GM19455 (cell line): ENCODE measurements at regions not wholly inside any gene's neighbourhood (a gene's known extent, or its start where the extent isn't known, plus 50 kb on each side); places are given as distances from the start of the nearest gene placed in this dataset.

ENCODE experiments used
- ATAC-seq: cut with Tn5 transposase; IDR thresholded peaks from one replicate; pipeline ENCODE4 v1.9.1; 2021; ENCODE audit not compliant: unreplicated experiment

GRCh38 chr3:72152551-72153476 lies 367.9 kb upstream of the PROK2 start:
- no peak for ATAC-seq

DNA sequence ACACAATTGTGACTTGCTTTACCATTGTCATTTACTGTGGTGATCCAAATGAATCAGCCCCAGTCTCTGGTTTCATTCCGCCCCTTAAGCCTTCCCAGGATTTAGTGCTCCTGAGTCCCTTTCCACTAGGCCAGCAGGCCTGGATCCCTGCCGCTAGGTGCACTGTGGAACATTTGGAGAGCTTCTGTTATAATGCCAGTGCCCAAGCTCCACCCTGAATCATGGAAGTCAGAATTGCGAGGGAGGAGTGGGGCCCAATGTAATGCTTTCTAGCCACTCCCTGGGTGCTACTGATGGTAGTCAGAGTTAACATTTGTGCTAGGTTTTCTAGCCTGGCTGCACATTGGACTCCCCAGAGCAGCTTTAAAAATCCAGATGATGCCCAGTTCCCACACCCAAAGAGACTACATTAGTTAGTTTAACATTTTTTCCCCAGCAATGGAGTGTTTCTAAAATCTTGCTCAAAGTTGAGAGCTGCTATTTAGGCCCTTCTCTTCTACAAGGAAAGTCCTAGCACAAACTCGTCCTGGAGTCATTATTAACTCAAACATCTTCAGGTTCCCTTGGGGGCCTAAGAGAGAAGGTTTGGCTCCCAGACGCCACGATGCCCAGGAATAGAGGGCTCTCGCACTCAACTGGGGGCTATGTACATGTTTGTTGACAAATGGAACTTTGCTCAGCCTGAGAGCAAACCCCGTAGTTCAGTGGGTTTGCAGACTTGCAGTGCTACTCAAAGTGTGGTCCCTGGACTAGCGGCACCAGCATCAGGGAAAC lies 366.7 kb upstream of the PROK2 start:
- no peak for ATAC-seq

DNA sequence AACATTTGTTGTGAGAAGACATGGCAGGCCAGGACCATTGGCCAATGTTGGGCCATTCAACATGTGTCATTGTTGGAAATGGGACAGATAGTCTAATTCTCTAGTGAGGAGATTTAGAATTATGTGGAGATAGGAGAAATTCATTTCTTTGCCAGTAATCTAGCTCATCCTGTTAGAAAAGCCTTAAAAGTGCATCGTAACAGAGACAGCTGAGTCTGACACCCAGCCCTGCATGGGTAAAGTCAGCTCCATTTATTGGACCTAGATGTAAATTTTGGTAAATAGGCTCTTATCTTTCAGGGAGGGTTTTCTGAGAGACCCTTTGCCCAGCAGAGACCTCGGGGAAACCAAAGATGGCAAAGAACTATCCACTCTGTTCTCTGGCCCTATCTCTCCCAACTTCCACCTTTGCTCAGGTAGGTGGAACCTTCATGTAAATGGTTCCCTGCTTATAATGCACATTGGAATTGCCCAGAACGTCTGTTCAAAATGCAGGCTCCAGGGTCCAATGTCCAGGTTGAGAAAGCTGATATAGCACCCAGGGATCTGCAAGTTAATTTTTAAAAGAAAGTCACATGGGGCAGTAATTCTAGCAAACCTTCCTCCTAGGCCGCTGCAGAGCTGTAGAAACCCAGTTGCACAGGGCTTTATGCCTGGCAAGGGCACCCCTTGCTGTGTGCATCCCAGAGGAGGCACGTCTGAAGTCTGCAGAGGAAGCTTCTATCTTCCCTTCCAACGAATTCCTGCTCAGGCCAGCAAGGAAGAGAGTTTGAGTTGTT lies 365.9 kb upstream of the PROK2 start:
- no peak for ATAC-seq

DNA sequence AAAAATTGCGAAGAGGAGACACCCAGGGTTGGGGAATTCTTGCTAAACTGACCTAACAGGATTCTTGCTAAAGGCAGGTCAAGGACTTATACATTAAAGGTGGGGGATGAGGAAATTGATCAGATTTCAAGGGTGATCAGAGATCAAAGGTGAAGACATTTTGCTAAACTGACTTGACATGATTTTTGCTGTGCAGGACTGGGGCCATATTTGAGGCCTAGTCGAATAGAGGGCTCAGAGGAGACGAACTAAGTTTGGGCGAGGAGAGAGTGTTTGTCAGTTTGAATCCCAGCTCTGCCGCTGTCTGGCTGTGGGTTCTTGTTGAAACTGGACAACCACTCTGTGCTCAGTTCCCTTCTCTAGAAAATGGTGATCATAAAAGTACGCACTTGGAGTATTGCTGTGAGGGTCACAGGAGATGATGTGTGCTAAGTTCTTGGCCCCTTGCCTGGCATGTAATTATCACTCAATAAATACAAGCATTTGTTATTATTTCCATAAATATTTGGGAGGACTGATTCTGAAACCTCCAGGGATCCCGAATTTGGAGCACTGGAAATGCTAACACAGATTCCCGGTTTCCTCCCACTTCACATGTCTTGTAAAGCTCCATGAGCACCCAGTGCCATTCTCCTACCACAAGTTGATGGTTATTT lies 364.8 kb upstream of the PROK2 start:
- ATAC-seq, result no peak

DNA sequence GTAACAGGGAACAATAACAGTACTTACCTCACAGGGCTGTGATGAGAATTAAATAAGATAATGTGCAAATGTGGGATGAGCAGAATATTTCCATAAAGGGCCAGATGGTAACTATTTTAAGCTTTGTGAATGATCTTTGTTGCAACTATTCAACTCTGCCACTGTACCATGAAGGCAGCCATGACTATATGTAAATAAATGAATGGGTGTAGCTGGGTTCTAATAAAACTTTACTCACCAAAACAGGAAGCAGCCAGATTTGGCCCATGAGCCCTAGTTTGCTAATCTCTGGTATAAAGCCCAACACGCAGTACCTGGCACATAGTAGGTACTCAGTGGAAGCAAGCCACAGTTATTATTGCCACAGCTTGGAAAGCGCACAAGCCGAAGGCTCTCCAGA lies 362.7 kb upstream of the PROK2 start:
- ATAC-seq, result no peak

GRCh38 chr3:72145506-72146380 lies 360.8 kb upstream of the PROK2 start:
- no peak for ATAC-seq

GRCh38 chr3:72144773-72145505 lies 360.0 kb upstream of the PROK2 start:
- ATAC-seq, result no peak

- no peak for ATAC-seq
These were observed 359.2 kb upstream of the PROK2 start for GRCh38 chr3:72143966-72144717.

DNA sequence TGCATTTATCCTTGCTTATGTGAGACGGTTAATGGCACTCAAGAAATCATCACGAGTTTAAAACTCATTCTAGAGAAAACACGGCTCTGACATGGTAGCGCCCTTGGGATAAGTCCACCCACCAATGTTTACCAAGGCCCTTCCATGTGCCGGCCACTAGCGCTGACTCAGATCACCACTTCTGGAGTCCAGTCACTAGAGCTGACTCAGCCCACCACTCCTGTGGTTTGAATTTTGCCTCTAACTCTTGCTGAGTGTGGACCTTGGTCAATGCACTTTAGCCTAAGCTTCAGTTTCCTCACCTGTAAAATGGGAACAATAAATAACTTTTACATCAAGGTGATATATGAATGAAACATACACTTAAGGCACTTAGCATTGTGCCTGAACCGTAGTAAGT lies 358.4 kb upstream of the PROK2 start:
- no peak for ATAC-seq

DNA sequence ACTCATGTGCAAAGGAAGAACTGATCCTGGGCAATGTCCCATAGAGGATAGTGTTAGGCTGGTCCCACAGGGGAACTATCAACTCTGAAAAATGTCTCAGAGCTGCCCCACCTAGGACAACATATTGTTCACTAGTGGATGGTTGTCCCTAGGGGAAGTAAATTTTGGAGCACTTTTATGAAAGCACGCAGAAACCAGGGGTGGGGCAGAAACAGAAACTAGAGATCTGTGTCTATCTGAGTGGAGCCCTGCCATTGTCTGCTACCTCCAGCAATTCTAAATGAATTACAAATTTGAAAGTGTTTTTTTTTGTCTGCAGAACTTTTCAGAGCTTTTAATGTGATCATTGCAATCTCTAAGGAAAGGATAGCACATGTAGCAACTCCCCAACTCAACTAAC lies 357.1 kb upstream of the PROK2 start:
- no peak for ATAC-seq

DNA sequence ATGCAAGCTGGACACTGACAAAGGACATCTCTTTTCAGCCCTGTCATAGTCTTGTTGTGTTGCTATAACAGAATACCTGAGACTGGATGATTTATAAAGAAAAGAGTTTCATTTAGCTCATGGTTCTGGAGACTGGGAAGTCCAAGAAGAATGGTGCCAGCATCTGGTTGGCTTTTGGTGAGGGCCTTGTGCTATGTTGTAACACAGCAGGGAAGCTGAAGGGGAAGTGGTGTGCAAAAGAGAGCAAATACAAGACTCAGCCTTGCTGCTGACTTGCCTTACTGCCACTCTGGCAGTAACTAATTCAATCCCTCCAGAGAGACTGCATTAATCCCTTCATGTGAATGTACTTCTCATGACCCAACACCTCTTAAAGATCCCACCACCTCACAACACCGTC lies 356.3 kb upstream of the PROK2 start:
- ATAC-seq, result no peak

DNA sequence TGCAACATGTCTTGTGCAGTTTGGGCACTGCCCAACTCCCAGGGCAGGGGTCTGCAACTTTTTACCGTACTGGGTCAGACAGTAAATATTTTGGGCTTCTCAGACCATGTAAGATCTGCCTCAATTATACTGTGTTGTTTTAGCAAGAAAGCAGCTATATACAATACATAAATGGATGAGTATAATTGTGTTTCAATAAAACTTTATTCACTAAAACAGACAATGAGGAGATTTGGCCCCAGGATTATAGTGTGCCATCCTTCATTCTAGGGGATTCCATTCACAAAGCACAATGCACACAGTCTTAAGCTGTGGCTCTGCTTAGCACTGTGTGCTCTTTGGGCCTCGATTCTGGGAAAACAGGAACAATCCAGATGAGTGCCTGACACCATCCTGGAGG lies 354.4 kb upstream of the PROK2 start:
- no peak for ATAC-seq

DNA sequence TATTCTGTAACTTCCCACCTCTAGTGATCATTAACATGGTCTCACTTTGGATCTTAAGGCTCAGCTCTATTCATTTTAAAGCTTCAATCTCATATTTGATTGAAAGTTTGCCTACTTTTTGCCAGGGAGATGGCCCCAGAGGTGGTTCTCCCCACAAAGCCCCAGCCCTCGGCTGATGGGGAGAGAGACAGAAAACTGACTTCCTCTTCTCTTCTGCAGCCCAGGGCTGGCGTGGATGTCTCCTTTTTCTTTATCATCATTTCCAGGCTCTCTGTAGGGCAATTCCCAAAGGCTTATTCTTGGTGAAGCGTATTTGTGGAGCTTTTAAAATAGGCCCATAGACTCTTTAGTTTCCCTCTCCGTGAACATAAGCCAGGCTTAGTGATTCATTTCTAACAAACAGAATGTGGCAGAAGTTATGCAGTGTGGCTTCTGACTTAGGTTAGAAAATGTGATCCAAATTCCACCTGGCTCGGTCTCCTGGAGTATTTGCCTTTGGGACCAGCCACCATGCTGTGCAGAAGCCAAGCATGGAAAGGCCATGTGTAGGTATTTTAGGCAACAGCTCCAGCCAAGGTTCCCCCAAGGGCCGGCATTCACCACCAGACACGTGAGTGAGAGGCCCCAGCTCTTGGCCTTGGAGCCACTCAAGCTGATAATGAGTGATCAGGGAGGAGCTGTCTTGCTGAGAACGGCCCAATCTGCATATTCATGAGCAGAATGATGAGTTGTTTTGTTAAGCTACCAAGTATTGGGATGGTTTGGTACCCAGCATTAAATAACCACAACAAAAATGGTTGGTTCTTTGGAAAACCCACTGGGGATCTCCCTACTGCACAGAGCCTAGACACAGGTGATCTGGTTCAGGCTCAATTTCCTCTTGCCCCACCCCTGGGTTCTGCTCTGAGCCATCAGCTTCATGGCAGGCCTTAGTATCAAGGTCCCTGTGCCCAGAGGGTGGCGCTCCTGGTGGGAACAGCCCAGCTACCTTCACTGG lies 353.2 kb upstream of the PROK2 start:
- no peak for ATAC-seq

GRCh38 chr3:72135636-72136035 lies 350.7 kb upstream of the PROK2 start:
- no peak for ATAC-seq

GRCh38 chr3:72134989-72135451 lies 350.1 kb upstream of the PROK2 start:
- no peak for ATAC-seq

DNA sequence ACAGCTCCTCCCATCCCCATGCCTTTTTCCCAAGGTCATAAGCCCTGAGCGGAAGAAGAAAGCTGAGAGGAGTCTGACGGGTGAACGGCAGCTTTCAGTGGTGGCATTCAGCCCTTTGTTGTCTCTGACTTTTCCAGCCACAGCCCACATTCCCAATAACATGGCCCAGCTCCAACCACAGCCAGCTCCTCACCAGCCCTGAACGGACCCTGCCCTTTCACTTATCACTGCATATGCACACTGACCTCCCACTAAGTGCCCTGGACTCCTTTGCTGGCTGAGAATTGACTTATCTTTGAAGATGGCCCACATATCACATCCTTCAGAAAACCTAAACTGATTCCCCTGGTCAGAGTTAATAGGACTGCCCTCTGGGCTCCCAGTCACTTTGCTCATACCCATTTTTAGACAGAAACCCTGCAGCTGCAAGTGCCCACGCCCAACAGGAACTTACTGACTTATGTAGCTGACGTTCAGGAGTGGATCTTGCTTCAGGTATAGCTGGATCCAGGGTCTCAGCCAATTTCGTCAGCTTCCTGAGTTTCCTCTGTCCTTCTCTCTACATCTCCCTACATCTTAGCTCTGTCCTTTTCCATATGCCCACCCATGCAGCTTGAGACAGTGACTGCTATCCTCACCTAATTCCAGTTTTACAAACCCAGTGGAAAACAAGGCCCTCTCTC lies 348.5 kb upstream of the PROK2 start:
- no peak for ATAC-seq

GRCh38 chr3:72131899-72132298 lies 347.0 kb upstream of the PROK2 start:
- ATAC-seq, result no peak
